Thyroid gland (tissue), 4 donors: ENCODE measurements at regions not wholly inside any gene's neighbourhood (a gene's known extent, or its start where the extent isn't known, plus 50 kb on each side); places are given as distances from the start of the nearest gene placed in this dataset.
"Not testable (repeated sequence)": the region's sequence is repeated elsewhere in the genome, so short reads cannot be mapped to it uniquely, and the experiment has no call there.

Experiments used
- DNase-seq, 2 donors: peaks; one replicate each; pipeline ENCODE4 v3.0.0-alpha.2; 2019
- H3K27ac ChIP-seq, 3 donors: fragments of 200-600 bp; sonication (generic); 1 replicate in 2 of 3; 2 replicates in 1 of 3; pipeline ENCODE4 v1.5.1; 2016 to 2019; ENCODE audit warnings: mild to moderate bottlenecking in 1 of 3, moderate library complexity in 1 of 3
- H3K27me3 ChIP-seq: fragments of 200-600 bp; sonication (generic); one replicate; pipeline ENCODE4 v1.5.1; 2019
- H3K36me3 ChIP-seq, 2 donors: fragments of 200-600 bp; sonication (generic); one replicate each; pipeline ENCODE4 v1.5.1; 2016 to 2019
- H3K4me1 ChIP-seq, 2 donors: fragments of 200-600 bp; sonication (generic); one replicate each; pipeline ENCODE4 v1.5.1; 2017 to 2019
- H3K4me3 ChIP-seq, 3 donors: fragments of 200-600 bp; sonication (generic); replicated peaks in 1 of 3; 1 replicate in 2 of 3; 2 replicates in 1 of 3; pipeline ENCODE4 v1.5.1; 2016; ENCODE audit warnings: mild to moderate bottlenecking in 1 of 3
- H3K9me3 ChIP-seq: fragments of 200-600 bp; sonication (generic); one replicate; pipeline ENCODE4 v1.5.1; 2017
- POLR2A ChIP-seq, 2 donors: fragments of 450-650 bp; IDR thresholded peaks; one replicate each; pipeline ENCODE4 v1.6.1; 2017; ENCODE audit warnings: antibody characterized with exemption in 2 of 2, mild to moderate bottlenecking in 2 of 2, moderate library complexity in 1 of 2
- WGBS, 2 donors: methylation state at CpG; one replicate each; pipeline ENCODE4 v1.1.5; 2017; 5-methylcytosine and 5-hydroxymethylcytosine counted together
- intact Hi-C: fragments of 100-400 bp; cut with DNase I; formaldehyde crosslinking; loops from one replicate; pipeline ENCODE4 v1.15.1; 2023
- TF ChIP-seq, protein P1 (sequence below), 6 experiments: fragments of 200-600 bp in 3 of 6; fragments of 450-650 bp in 3 of 6; sonication (generic) in 3 of 6; IDR thresholded peaks; one replicate each; pipeline ENCODE4 v1.5.1; 2016 to 2019; ENCODE audit warnings: antibody characterized with exemption in 6 of 6, mild to moderate bottlenecking in 2 of 6, inconsistent platforms in 1 of 6, moderate library complexity in 1 of 6

GRCh38 chr11:67859513-67860161, 144.3 kb downstream of the UNC93B1 start:
- H3K36me3 ChIP-seq, H3K27ac ChIP-seq, H3K4me3 ChIP-seq, intact Hi-C loops, H3K9me3 ChIP-seq, H3K27me3 ChIP-seq, H3K4me1 ChIP-seq: not testable (repeated sequence)
- WGBS, 2 donors, result 88 to 94% methylated on average over 3 of the region's 6 CpGs
- DNase-seq, result peak; percentile 31 to 43
- TF ChIP-seq, protein P1, sequence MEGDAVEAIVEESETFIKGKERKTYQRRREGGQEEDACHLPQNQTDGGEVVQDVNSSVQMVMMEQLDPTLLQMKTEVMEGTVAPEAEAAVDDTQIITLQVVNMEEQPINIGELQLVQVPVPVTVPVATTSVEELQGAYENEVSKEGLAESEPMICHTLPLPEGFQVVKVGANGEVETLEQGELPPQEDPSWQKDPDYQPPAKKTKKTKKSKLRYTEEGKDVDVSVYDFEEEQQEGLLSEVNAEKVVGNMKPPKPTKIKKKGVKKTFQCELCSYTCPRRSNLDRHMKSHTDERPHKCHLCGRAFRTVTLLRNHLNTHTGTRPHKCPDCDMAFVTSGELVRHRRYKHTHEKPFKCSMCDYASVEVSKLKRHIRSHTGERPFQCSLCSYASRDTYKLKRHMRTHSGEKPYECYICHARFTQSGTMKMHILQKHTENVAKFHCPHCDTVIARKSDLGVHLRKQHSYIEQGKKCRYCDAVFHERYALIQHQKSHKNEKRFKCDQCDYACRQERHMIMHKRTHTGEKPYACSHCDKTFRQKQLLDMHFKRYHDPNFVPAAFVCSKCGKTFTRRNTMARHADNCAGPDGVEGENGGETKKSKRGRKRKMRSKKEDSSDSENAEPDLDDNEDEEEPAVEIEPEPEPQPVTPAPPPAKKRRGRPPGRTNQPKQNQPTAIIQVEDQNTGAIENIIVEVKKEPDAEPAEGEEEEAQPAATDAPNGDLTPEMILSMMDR (IDR thresholded peaks at IDR 0.05), result peak in 2 of 6 experiments; percentile 27 to 35

GRCh38 chr11:67850747-67851146, 153.2 kb downstream of the UNC93B1 start:
- H3K27ac ChIP-seq, H3K9me3 ChIP-seq, DNase-seq, H3K27me3 ChIP-seq, H3K36me3 ChIP-seq, intact Hi-C loops, H3K4me3 ChIP-seq: not testable (repeated sequence)
- 52 to 60% methylated on average over 7 of the region's 7 CpGs for WGBS, 2 donors
- H3K4me1 ChIP-seq, result peaks cover 3 to 15% of the 10 kb centered on the region in 2 donors

- H3K9me3 ChIP-seq, DNase-seq, H3K36me3 ChIP-seq, intact Hi-C loops, H3K4me3 ChIP-seq, H3K27me3 ChIP-seq: not testable (repeated sequence)
- peaks cover 3 to 15% of the 10 kb centered on the region in 2 donors for H3K4me1 ChIP-seq
- 70 to 77% methylated on average over 7 of the region's 7 CpGs for WGBS, 2 donors
- H3K27ac ChIP-seq, result peak overlapping the region in 1 of 3 donors; percentile 58
Measured at GRCh38 chr11:67849766-67850165, 154.1 kb downstream of the UNC93B1 start.

DNA sequence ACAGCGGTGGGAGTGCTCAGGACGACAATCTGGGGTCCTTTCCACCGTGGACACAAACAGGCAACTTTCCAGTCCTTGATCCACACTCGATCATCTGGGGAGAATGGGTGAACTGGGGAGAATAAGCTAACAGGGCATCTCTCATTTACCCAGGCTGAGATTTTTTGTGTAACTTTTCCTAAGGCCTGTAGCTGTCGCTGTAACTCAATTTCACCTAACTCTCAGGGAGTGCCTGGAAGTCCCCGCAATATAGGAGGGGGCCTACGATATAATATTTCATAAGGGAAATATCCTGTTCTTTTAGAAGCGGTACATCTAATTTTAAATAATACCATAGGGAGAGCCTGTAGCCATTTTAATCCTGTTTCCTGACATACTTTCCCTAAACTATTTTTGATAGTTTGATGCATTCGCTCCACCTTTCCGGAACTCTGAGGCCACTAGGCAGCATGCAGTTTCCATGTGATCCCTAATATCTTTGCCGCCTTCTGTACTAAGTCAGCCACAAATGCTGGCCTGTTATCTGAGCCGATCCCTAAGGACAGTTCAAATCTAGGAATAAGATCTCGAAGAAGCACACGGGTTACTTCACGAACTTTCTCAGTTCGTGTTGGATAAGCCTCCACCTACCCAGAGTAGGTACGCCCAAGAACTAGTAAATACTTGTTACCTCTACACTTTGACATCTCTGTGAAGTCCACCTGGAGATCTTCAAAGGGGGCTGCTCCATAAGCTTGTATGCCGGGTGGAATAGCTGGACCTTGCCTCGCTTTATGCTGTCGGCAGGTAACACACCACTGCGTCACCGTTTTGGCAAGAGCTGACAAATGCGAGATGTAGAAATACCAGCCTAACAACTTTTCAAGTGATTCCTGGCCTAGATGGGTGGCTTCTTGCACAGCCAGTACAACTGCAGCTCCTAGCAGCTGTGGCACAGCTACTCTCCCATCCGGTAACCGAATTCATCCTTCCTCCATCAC, 155.7 kb downstream of the UNC93B1 start:
- TF ChIP-seq, protein P1 (IDR thresholded peaks at IDR 0.05), result peak in 4 of 6 experiments; percentile 27 to 50 (median 46)
- TF ChIP-seq POLR2A (IDR thresholded peaks at IDR 0.05), result peak in 1 of 2 donors; percentile 52
- WGBS, 2 donors, result 38 to 44% methylated on average over 23 to 25 of the region's 25 CpGs
- Histone ChIP-seq H3K27ac (peak overlapping the region; percentile 73 to 86 (median 83)), H3K4me3 (peak overlapping the region in 1 of 3 donors; percentile 5), H3K4me1 (peaks cover 3 to 15% of the 10 kb centered on the region in 2 donors)
- H3K36me3 ChIP-seq, H3K9me3 ChIP-seq, intact Hi-C loops, H3K27me3 ChIP-seq: not testable (repeated sequence)
- peak; percentile 51 to 66 for DNase-seq

- 95 to 98% methylated on average over 3 of the region's 3 CpGs for WGBS, 2 donors
- H3K36me3 ChIP-seq, H3K27me3 ChIP-seq, intact Hi-C loops, H3K4me3 ChIP-seq, DNase-seq, H3K27ac ChIP-seq, H3K9me3 ChIP-seq: not testable (repeated sequence)
- H3K4me1 ChIP-seq, result peaks cover 3 to 15% of the 10 kb centered on the region in 2 donors
Measured at GRCh38 chr11:67846303-67846702, 157.6 kb downstream of the UNC93B1 start.

DNA sequence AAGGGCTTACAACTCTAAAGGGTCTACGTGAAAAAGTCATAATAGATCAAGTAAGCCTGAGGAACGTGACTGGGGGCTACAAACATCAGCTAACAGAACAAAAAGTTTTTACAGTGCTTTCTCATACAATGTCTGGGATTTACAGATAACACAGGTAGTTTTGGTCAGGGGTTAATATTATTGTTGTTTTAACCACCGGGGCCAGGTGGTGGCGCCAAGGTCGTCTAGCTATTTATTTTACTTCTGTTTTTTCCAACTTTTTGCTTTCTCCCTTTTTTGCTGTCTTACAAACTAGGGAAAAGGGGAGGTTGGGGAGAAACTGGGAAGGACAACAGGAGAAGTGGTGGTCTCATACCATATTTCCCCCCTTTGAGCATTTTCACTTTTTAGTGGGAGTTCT, 158.6 kb downstream of the UNC93B1 start:
- peak in 1 of 2 donors; percentile 10 for DNase-seq
- WGBS, 2 donors, result 9 to 32% methylated on average over 2 to 5 of the region's 5 CpGs
- H3K27me3 ChIP-seq, H3K4me3 ChIP-seq, H3K9me3 ChIP-seq, intact Hi-C loops, H3K36me3 ChIP-seq: not testable (repeated sequence)
- H3K27ac ChIP-seq, result peak overlapping the region in 1 of 3 donors; percentile 52
- peaks cover 3 to 15% of the 10 kb centered on the region in 2 donors for H3K4me1 ChIP-seq

- H3K27me3 ChIP-seq, H3K4me3 ChIP-seq, H3K4me1 ChIP-seq, H3K36me3 ChIP-seq, H3K9me3 ChIP-seq, intact Hi-C loops, DNase-seq, H3K27ac ChIP-seq: not testable (repeated sequence)
- 58 to 68% methylated on average over 7 of the region's 7 CpGs for WGBS, 2 donors
Measured at GRCh38 chr11:67840599-67840998, 163.3 kb downstream of the UNC93B1 start.

- H3K36me3 ChIP-seq, H3K27ac ChIP-seq, DNase-seq, H3K27me3 ChIP-seq, intact Hi-C loops, H3K9me3 ChIP-seq, H3K4me3 ChIP-seq: not testable (repeated sequence)
- H3K4me1 ChIP-seq, result peaks cover 8 to 14% of the 10 kb centered on the region in 2 donors
- WGBS, 2 donors, result 78 to 85% methylated on average over 6 to 7 of the region's 7 CpGs
Measured at GRCh38 chr11:67830152-67830551, 155.7 kb upstream of the ALDH3B2 start.

GRCh38 chr11:67826951-67827296, 152.5 kb upstream of the ALDH3B2 start:
- H3K27me3 ChIP-seq, H3K4me3 ChIP-seq, H3K36me3 ChIP-seq, H3K9me3 ChIP-seq, intact Hi-C loops, DNase-seq: not testable (repeated sequence)
- H3K27ac ChIP-seq, result peak overlapping the region in 1 of 3 donors; percentile 65
- peaks cover 8 to 14% of the 10 kb centered on the region in 2 donors for H3K4me1 ChIP-seq
- WGBS, 2 donors, result 70 to 84% methylated on average over 4 of the region's 4 CpGs

GRCh38 chr11:67826028-67826950, 151.9 kb upstream of the ALDH3B2 start:
- Histone ChIP-seq H3K27ac (peak overlapping the region in 1 of 3 donors; percentile 65), H3K4me1 (peaks cover 8 to 14% of the 10 kb centered on the region in 2 donors)
- DNase-seq, result peak; percentile 67 to 75
- H3K27me3 ChIP-seq, H3K4me3 ChIP-seq, H3K36me3 ChIP-seq, intact Hi-C loops, H3K9me3 ChIP-seq: not testable (repeated sequence)
- 13 to 16% methylated on average over 19 to 25 of the region's 25 CpGs for WGBS, 2 donors
